ENCODE measurements at regions not wholly inside any gene's neighbourhood (a gene's known extent, or its start where the extent isn't known, plus 50 kb on each side); places are given as distances from the start of the nearest gene placed in this dataset.

DNA sequence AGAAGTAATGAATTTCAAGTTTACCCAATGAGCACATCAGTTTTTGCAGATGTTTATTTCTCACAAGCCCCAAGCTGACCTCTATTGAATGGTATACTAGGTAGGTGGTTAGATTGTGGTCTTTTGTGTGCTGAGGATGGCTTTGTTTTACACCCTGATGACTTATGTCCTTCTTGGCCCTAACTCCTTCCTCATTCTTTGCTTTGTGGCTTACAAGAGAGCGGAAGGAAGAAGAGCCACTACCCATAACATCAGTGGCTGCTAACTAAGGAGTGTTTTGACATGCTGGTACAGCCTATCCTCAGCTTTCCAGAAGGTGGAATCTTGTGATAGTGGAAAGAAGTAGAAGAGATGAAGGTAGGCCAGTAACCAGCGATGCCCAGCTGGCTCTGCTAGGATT, 85.7 kb upstream of the NTRK2 start:
- DNase-seq (ENCODE audit: low read depth, low spot score): no peak

DNA sequence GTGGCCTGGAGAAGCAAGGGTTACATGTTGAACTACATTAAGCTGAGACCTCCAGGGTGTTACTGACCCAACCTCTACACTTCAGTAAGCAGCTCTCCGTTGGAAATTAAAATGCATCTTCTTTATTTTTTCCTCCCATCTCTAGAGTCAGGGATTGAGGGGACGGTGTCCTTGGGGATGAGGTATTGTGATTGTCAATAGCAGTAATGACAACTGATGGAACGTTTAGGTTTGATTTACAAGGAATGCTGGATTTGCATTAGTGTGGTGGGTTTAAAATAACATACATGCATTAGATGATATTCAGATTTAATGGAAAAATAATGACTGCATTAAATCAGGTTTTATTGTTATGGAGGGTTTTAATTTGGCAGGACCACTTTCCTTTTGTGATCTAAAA, 82.9 kb upstream of the NTRK2 start:
- no peak for DNase-seq (ENCODE audit: low read depth, low spot score)

DNA sequence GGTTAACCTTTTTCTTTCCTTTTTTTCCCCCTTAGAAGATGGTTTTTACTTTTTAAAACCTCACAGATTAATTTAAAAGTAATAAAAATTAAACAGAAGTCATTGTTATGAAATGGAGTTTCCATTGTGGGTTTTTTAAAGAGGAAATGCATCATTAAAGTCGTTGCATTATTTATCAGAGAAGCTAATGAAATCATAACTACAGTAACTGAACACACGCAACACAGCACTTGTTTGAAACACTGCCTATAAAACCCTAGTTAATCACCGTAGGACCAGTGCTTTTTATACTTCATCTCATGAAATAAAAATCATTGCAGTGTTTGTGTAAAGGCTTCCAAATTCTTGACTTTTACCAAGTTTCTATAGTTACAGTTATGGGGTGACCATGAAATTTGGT, 82.4 kb upstream of the NTRK2 start:
- no peak for DNase-seq (ENCODE audit: low read depth, low spot score)

DNA sequence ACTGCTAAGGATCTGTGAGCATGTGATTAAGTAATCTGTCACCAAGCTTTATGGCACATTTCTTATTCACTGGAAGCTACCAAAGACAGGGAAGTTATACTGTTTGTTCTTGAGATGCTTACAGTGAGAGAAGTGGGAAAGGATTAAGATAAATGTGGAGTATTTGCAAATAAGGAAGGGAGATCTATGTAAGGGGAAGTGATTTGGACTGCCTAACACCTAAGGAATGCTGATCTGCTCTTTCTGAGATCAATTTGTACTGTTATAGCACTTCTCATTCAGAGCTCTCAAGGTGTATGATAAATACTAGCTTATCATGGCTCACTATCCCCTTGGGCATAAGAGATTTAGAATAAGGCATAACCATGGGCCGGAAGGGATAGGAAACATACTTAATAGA, 80.0 kb upstream of the NTRK2 start:
- no peak for DNase-seq (ENCODE audit: low read depth, low spot score)

DNA sequence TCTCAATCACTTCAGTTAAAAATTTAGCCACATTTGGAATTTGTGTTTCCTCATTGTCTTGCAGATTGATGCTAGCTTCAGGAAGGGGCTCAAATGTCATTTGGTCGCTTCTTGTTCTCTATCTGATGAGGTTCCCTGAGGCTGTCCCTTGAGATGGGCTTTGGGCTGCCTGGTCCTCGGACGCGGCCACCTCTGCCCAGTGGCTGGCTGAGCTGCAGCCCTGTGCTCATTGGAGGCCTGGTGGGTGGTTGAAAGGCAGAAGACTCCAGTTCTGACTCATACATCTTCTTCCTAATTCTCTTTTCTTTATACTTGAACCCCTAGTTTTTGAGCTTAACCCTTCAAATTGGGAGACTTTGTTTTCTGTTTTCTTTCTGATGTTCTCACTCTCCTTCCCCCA, 78.8 kb upstream of the NTRK2 start:
- DNase-seq (ENCODE audit: low read depth, low spot score): no peak

DNA sequence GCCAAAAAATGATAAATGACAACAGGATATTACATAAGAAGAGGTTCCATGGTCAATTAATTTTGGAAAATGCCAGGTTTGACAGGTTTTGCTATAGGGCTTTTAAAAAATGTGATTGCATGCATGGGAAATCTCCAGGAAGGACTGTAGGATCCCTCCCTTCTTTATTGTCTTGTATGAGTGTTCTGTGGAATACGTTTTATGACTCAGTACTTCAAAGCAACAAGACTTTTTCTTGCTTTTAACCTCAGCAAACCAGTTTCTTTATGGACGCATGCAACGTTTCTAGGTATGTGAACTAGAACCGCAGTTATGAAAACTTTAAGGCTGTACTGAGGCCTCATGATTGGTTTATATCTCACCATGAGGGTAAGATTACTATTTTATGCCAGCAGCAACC, 76.6 kb upstream of the NTRK2 start:
- DNase-seq (ENCODE audit: low read depth, low spot score): no peak

DNA sequence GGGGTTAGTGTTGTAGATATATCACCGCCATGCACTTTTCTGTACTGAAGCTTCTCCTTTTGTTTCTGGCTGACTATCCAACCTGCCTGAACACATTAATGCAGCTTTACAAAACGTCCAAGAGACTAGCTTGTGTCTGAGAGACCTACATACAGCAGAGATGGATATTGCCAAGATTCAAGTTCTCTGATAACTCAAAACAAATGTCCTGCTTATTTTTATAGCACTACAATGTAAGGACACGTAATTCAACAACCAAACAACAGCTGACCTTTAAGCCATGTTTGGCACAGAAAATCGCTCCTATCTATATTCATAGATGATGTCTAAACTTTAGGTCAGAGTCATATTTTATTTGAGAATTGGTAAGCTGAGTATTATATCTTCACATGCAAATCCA, 76.2 kb upstream of the NTRK2 start:
- DNase-seq (ENCODE audit: low read depth, low spot score): no peak

DNA sequence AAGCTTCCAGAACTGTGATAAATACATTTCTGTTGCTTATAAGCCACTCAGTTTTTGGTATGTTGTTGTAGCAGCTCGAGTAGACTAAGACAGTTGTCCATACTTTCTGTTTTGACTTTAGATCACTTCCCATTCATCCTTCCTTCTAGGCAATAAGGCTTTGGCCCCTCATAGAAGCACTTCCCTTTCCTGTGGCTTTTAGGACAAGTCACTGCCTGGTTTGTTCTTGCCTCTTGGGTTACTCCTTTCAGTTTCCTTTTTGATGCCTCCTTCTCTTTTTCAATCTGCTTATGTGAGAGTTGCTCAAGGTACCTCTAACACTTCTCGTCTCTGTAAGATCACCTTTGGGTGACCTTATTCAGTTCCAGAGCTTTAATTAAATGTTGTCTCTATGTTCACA, 72.4 kb upstream of the NTRK2 start:
- DNase-seq (ENCODE audit: low read depth, low spot score): no peak

DNA sequence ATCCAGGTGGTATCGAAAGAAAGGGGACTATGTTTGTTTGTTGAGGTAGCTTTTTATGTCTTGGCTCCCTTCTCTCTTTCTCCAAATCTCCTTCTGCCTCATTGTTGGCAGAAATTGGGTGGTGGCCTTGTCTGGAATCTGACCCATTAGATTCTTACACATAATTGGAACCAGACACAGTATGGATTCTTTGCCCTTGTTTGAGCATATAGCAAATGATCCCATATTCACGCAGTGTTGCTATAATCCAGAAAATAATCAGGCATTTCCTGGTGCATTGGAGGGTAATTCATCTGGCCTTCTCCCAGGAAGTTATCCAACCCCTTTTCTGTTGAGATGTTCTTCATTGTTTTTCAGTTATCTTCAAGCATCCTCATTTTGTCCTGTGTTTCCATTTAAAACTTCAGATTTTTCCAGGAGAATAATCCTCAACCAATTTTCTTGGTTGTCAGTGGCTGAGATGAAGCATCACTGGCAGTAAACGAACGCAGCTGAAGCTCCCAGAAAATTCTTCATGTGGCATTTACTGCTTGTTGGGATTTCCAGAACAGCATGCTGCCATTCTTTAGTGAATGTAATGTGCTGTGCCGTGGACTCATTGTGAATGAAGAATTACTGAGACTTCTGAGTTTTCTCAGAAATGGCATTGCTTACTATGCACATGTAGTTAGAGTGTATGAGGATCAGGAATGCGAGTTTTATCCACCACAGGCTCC, 70.5 kb upstream of the NTRK2 start:
- DNase-seq (ENCODE audit: low read depth, low spot score): no peak

DNA sequence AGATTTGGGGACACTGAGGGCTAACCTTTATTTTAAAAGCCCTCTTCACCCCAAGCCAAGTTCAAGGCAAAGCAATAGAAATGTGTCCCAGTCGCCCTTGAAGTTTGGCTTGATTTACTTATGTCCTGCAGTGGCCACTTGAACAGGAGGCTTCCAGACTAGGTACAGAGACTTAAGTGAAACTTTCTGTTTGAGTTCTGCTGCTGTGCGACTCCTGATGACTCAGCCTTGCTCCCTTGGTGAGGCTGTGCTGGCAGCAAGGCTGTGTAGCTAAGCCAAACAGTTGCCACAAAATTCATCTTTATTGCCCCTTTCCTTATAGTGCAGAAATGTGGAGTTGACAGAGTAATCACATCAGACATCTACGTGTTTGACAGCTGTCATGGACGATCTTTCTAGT, 68.8 kb upstream of the NTRK2 start:
- no peak for DNase-seq (ENCODE audit: low read depth, low spot score)

DNA sequence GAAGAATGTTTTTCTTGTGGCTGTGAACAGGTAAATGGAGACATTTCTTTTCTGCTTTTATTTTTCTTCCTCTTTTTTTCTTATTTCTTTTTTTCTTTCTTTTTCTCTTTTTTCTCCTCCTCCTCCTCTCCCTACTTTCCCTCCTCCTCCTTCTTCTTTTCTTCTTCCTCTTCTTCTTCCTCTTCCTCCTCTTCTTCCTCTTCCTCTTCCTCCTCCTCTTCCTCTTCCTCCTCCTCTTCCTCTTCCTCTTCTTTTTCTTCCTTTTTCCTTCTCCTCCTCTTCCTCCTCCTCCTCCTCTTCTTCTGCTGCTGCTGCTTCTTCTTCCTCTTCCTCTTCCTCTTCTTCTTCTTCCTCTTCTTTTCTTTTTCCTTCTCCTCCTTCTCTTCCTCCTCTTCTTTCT, 65.3 kb upstream of the NTRK2 start:
- no peak for DNase-seq (ENCODE audit: low read depth, low spot score)

DNA sequence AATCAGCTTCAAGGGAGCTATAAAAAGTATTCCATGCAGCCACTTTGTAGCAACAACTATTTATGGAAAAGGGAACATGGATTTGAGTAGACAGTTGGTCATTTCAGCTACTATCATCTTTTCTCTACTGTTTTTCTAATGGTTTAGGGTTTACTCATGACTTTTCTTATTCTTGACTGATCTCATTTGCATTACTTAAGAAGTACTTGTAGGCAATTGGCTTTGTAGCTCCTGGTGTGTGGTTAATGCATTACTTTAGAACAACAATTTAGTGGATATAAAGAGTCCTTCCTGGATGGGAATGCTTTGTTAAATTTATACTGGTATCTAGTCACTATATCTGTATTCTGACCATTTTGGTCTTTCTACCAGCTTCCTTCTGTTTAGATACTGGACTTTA, 59.8 kb upstream of the NTRK2 start:
- DNase-seq (ENCODE audit: low read depth, low spot score): no peak

DNA sequence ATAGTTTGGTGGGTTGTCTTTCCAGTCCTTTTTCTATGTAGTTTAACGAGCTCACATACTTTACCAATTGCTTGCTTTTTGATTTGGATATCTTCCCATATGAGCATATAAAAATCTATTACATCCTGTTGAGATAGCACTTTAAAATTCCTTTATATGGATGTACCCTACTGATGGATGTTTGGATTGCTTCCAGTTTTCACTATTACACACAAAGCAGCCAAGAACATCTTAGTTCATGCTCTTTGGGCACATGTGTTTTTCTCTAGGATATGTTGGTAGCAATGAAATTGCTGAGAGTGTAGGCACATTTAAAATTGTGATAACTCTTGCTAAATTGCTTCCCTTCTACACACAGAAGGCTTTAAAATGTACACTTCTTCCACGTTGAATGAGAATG, 56.1 kb upstream of the NTRK2 start:
- no peak for DNase-seq (ENCODE audit: low read depth, low spot score)

DNA sequence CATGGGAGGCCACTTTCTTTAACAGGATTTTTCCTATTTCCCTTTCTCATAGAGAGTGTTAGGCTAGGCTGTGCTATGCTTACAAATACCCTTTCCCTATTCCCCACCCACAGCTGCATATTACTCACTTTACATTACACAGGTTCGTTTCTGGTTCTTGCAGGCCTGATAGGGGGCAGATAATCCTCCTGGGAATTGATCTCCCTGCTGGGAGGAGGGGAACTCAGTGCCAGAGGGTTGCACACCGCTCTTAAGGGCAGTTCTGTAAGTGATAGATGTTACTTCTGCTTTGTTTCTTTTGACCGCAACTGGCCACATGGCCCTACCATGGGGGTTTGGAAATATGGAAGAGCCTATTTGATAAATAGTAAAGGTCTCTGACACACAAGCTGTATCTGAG, 54.0 kb upstream of the NTRK2 start:
- DNase-seq (ENCODE audit: low read depth, low spot score): no peak

DNA sequence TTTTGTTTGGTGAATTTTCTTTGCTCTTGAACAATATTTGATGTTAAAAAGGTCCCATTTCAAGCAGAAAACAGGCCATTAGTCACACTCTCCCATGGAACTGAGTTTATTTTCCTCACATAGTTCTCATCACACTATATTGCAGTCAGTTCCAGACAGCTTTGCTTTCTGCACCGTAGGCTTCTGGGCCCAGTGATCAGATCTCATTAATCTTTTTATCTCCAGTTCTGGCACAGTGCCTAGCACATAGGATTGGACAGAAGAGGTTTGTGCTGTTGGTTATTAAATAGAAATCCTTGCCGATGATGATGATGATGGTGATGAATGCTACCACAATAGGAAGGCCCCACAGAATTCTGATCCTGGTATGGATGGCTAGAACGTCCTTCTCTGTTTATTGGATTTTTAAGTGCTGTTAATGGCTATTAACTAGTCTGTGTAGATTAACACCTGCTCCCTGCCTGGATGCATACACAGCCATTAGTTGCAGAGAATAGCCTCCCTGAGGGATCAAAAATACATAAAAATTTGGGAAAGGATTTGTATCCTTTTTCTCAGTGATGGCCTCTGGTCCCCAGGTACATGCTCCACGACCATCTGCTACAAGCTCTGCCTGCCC, 52.0 kb upstream of the NTRK2 start:
- no peak for DNase-seq (ENCODE audit: low read depth, low spot score)

Data from iPS DF 19.7 (cell line).